Coronary artery (tissue), 2 donors: ENCODE measurements at regions not wholly inside any gene's neighbourhood (a gene's known extent, or its start where the extent isn't known, plus 50 kb on each side); places are given as distances from the start of the nearest gene placed in this dataset.

Experiments used
- DNase-seq: peaks from one replicate; pipeline ENCODE4 v3.0.0-alpha.2; 2017; ENCODE audit warnings: low spot score
- H3K27ac ChIP-seq, 2 donors: fragments of 200-600 bp; sonication (generic); one replicate each; pipeline ENCODE4 v1.5.1; 2016 to 2019
- H3K4me3 ChIP-seq: fragments of 200-600 bp; sonication (generic); 2 replicates; pipeline ENCODE4 v1.5.1; 2016; ENCODE audit warnings: mild to moderate bottlenecking, moderate library complexity
- CTCF ChIP-seq: fragments of 200-600 bp; sonication (generic); IDR thresholded peaks from one replicate; pipeline ENCODE4 v1.5.1; 2019; ENCODE audit warnings: antibody characterized with exemption

- no peak for DNase-seq
- Histone ChIP-seq H3K4me3 (no peak overlapping the region), H3K27ac (no peak overlapping the region)
- TF ChIP-seq CTCF, result no peak
Measured at GRCh38 chr20:24406251-24406650, 63.2 kb upstream of the SYNDIG1 start.

GRCh38 chr20:24405810-24406209, 63.6 kb upstream of the SYNDIG1 start:
- H3K27ac ChIP-seq, result no peak overlapping the region
- no peak overlapping the region for H3K4me3 ChIP-seq
- TF ChIP-seq CTCF, result no peak
- DNase-seq, result no peak

- no peak for TF ChIP-seq CTCF
- DNase-seq, result no peak
- Histone ChIP-seq H3K27ac (no peak overlapping the region), H3K4me3 (no peak overlapping the region)
Measured at GRCh38 chr20:24403406-24403805, 66.0 kb upstream of the SYNDIG1 start.

GRCh38 chr20:24402188-24402587, 67.2 kb upstream of the SYNDIG1 start:
- no peak for TF ChIP-seq CTCF
- Histone ChIP-seq H3K4me3 (no peak overlapping the region), H3K27ac (no peak overlapping the region)
- peak; percentile 17 for DNase-seq

- no peak for TF ChIP-seq CTCF
- DNase-seq, result peak; percentile 67
- Histone ChIP-seq H3K4me3 (no peak overlapping the region), H3K27ac (no peak overlapping the region)
Measured at GRCh38 chr20:24395151-24395550, 74.3 kb upstream of the SYNDIG1 start.

- Histone ChIP-seq H3K27ac (no peak overlapping the region), H3K4me3 (no peak overlapping the region)
- no peak for DNase-seq
- TF ChIP-seq CTCF, result no peak
Measured at GRCh38 chr20:24393903-24394302, 75.5 kb upstream of the SYNDIG1 start.

- no peak overlapping the region for H3K4me3 ChIP-seq
- no peak overlapping the region for H3K27ac ChIP-seq
- peak; percentile 16 for DNase-seq
- no peak for TF ChIP-seq CTCF
Measured at GRCh38 chr20:24392612-24393011, 76.8 kb upstream of the SYNDIG1 start.
